SK-N-SH (cell line): ENCODE measurements at regions not wholly inside any gene's neighbourhood (a gene's known extent, or its start where the extent isn't known, plus 50 kb on each side); places are given as distances from the start of the nearest gene placed in this dataset.
A peak's percentile ranks its signal among the peaks of the same experiment; 100 is the strongest.

Source experiments
- NFIC ChIP-seq: IDR thresholded peaks from 2 replicates; pipeline ENCODE4 v1.4.0; 2012; ENCODE audit warnings: borderline replicate concordance
- POLR2AphosphoS5 ChIP-seq: IDR thresholded peaks from 2 replicates; pipeline ENCODE4 v1.6.1; 2012; ENCODE audit warnings: low read depth, low read length
- TEAD4 ChIP-seq: IDR thresholded peaks from 2 replicates; pipeline ENCODE4 v1.4.0; 2012; ENCODE audit warnings: mild to moderate bottlenecking, borderline replicate concordance; ENCODE audit not compliant: insufficient read depth
- TF ChIP-seq, protein P1 (sequence below): fragments of 150-350 bp; IDR thresholded peaks from 2 replicates; pipeline ENCODE4 v1.6.1; 2016; ENCODE audit warnings: mild to moderate bottlenecking, low read depth, low read length
- TF ChIP-seq, protein P2 (sequence below): fragments of 200-600 bp; sonication (generic); IDR thresholded peaks from 2 replicates; pipeline ENCODE4 v1.6.1; 2017; ENCODE audit warnings: antibody characterized with exemption, mild to moderate bottlenecking, moderate library complexity
- TF ChIP-seq, protein P3 (sequence below): IDR thresholded peaks from 2 replicates; pipeline ENCODE4 v1.4.0; 2012; ENCODE audit warnings: low read depth

DNA sequence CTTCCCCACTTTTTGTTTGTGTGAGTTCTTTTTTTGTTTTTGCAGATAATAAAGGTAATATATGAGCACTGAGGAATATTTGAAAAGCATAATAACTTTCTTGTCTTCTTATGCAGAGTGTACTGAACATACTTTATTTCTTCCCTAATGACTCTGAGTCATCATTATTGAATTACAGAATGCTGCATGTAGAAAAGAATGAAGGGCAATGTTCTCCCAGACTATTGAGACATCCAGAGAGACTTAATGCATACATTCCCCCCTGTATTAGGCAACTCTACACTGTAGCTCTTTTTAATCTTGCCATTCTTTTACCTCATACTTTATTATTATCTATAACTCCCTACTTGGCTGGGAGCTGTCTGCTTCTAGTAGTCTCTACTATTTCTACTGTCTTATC is 240.5 kb upstream of the ANKRD50 start:
- TF ChIP-seq NFIC = 0 out of 2 replicates have a peak, but pooled peaks have one; percentile 35
- TF ChIP-seq, protein P1, sequence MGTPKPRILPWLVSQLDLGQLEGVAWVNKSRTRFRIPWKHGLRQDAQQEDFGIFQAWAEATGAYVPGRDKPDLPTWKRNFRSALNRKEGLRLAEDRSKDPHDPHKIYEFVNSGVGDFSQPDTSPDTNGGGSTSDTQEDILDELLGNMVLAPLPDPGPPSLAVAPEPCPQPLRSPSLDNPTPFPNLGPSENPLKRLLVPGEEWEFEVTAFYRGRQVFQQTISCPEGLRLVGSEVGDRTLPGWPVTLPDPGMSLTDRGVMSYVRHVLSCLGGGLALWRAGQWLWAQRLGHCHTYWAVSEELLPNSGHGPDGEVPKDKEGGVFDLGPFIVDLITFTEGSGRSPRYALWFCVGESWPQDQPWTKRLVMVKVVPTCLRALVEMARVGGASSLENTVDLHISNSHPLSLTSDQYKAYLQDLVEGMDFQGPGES = no peak
- TF ChIP-seq, protein P2, sequence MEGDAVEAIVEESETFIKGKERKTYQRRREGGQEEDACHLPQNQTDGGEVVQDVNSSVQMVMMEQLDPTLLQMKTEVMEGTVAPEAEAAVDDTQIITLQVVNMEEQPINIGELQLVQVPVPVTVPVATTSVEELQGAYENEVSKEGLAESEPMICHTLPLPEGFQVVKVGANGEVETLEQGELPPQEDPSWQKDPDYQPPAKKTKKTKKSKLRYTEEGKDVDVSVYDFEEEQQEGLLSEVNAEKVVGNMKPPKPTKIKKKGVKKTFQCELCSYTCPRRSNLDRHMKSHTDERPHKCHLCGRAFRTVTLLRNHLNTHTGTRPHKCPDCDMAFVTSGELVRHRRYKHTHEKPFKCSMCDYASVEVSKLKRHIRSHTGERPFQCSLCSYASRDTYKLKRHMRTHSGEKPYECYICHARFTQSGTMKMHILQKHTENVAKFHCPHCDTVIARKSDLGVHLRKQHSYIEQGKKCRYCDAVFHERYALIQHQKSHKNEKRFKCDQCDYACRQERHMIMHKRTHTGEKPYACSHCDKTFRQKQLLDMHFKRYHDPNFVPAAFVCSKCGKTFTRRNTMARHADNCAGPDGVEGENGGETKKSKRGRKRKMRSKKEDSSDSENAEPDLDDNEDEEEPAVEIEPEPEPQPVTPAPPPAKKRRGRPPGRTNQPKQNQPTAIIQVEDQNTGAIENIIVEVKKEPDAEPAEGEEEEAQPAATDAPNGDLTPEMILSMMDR = no peak
- no peak; the same call in 1 of the 2 replicates for TF ChIP-seq POLR2AphosphoS5
- TF ChIP-seq, protein P3, sequence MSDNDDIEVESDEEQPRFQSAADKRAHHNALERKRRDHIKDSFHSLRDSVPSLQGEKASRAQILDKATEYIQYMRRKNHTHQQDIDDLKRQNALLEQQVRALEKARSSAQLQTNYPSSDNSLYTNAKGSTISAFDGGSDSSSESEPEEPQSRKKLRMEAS = peak; percentile 13; the same call in 1 of the 2 replicates
- peak; percentile 25; the same call in 1 of the 2 replicates for TF ChIP-seq TEAD4
